Erythroblast (primary cell): ENCODE measurements at regions not wholly inside any gene's neighbourhood (a gene's known extent, or its start where the extent isn't known, plus 50 kb on each side); places are given as distances from the start of the nearest gene placed in this dataset.

Experiments
- DNase-seq, 2 experiments: peaks; one replicate each; lab custom pipeline; 2025; lab: John Stamatoyannopoulos, UW
- GATA1 ChIP-seq: IDR thresholded peaks from 2 replicates; pipeline ENCODE4 v1.6.1; 2011; ENCODE audit warnings: low read depth, mild to moderate bottlenecking, control low read depth, low read length, moderate library complexity
- POLR2A ChIP-seq: IDR thresholded peaks from 2 replicates; pipeline ENCODE4 v1.6.1; 2011; ENCODE audit warnings: mild to moderate bottlenecking, low read length

DNA sequence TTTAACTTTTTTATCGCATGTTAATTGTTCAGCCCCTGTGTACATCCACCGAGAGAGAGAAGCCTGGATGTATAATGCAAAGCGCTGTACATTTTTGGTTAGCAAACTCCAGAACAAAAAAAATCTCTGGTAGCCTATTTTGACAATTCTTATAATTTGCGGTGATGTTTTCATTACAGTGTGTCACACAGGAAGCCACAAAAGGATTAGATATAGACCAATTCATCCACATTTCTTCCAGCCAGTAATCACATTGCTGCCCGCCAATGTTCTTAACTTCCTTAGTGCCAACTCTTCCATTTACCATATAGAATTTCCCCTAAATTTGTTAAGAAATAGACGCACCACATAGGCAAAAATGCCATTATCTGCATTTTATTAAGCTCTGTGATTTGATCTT, 435.6 kb downstream of the EFNA5 start:
- DNase-seq: no peak
- TF ChIP-seq GATA1: no peak
- no peak for TF ChIP-seq POLR2A

DNA sequence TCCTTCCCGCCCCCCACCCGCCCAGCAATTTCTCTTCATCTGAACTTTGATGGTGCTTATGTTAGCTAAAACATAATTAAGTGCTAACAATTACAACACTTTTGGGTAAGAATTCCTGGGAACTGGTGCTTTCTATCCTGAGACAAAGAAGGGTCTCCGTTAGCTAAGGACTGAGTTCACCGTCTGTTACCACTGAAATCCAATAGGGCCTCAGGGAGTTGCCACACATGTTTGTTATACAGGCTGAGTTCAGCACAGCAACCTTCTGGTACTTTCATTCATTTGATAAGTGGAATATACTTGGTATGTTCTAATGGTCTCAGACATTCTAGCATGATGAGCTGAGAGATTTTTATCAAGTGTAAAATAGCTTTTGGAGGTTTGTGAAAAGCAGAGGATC, 437.9 kb downstream of the EFNA5 start:
- no peak for TF ChIP-seq GATA1
- no peak for TF ChIP-seq POLR2A
- no peak for DNase-seq

DNA sequence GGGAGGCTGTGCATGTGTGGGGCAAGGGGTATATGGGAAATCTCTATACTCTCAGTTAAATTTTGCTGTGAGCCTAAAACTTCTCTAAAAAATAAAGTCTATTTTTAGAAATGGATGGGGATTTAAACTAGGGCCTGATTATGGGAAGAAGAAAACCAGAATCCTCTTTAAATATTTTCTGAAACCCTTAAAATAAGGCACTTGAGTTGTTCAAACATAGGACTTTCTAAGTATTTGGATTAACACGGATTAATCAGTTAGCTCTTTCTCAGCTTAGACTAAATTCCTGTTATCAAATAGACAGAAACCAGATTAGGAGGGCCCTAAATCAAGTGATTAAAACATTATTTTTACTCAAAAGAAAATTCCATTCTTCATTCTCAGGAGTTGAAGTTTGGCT, 438.4 kb downstream of the EFNA5 start:
- no peak for DNase-seq
- no peak for TF ChIP-seq POLR2A
- no peak for TF ChIP-seq GATA1

DNA sequence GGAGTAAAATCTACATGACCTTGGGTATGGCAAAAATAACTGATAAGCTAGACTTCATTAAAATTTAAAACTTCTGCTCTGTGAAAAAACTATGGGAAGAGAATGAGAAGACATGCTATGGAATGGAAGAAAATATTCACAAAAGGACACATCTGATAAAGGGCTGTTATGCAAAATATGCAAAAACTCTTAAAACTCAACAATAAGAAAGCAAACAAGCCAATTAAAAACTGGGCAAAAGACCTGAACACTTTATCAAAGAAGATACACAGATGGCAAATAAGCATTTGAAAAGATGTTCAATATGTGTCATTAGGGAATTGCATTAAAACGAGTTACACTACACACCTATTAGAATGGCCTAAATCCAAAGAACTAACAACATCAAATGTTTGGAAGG, 439.5 kb downstream of the EFNA5 start:
- no peak for TF ChIP-seq POLR2A
- no peak for TF ChIP-seq GATA1
- DNase-seq: no peak

DNA sequence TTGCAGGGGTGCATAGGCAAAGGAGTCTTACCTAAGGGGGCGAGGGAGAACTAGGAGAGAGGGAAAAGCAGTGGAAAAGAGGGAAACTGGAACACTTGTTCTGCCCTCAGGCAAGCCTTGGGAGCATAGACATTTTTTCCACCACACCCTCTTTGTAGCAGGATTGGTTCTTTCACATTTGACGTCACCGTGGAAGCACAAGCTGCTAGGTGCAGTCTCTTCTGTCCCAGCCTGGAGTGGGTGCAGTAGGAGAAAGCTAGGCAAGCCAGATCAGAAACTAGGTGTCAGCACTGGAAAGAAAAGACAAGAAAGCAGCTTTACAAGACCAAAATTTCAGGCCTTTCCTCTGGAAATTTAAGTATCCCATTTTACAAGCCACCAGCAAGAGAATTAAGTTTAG, 440.4 kb downstream of the EFNA5 start:
- TF ChIP-seq GATA1: no peak
- no peak for TF ChIP-seq POLR2A
- no peak for DNase-seq

DNA sequence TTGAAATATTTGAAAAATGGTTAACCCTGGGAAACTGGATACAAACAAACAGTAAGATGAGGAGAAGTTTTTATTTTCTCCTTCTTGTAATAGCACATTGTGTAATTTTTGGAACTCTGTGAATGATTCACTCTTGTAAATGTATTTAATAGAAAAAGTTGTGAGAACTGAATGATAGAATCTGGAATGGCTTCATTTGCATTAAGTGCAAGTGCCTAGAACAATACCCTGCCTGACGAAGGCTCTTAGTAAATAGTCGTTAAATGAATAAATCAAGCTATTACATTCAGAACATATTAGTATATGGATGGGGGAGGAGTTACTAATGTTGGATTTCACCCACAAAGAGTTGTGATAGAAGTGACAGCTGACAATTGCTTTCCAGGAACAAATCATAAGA, 442.5 kb downstream of the EFNA5 start:
- DNase-seq: no peak
- TF ChIP-seq POLR2A (no peak), GATA1 (no peak)

DNA sequence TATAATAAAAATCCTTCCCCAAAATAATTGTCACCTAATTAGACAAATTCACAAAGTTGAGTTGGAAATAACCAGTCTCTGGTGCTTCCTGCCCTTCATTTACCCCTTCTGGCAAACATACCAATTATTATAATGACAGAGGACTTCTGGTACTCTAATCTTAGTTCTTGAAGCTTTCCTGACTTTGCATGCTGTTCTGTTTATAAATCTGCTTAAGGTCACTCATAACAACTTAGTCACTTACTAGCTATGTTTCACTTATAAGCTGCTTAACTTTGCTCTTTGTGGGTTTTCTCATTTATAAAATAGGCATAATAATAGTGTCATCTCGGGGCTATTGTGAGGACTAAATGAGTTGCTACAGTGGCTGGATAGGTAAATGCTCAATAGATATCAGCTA, 446.5 kb downstream of the EFNA5 start:
- TF ChIP-seq POLR2A (no peak), GATA1 (no peak)
- DNase-seq: no peak

DNA sequence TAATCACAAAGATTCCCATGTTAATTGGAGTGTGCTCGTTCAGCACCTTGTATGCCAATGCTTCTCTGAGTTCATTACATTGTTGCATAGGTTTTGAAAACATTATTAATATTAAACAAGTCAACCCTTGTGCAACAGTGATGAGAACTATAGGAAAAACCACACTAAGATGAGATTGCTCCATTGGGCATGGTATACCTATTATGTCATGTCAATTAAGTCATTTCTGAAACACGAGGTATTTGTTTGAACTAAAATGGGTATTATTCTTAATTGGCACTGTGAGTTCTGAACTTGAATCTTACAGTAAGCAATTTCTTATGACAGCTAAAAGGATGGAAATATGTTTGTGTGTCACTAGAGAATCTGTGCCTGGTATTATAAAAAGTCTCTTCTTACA, 447.7 kb downstream of the EFNA5 start:
- no peak for TF ChIP-seq POLR2A
- TF ChIP-seq GATA1: no peak
- DNase-seq: no peak

DNA sequence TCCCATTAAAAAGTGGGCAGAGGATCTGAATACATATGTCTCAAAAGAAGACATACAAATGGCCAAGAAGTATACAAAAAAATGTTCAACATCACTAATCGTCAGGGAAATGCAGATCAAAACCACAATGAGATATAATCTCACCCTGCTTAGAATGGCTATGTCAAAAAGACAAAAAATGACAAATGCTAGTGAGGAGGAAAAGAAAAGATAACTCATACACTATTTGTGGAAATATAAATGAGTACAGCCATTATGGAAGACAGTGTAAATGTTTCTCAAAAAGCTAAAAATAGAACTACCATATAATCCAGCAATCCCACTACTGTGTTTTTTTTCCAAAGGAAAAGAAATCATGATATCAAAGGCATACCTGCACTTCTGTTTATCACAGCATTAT, 450.7 kb downstream of the EFNA5 start:
- no peak for DNase-seq
- TF ChIP-seq GATA1 (no peak), POLR2A (no peak)

DNA sequence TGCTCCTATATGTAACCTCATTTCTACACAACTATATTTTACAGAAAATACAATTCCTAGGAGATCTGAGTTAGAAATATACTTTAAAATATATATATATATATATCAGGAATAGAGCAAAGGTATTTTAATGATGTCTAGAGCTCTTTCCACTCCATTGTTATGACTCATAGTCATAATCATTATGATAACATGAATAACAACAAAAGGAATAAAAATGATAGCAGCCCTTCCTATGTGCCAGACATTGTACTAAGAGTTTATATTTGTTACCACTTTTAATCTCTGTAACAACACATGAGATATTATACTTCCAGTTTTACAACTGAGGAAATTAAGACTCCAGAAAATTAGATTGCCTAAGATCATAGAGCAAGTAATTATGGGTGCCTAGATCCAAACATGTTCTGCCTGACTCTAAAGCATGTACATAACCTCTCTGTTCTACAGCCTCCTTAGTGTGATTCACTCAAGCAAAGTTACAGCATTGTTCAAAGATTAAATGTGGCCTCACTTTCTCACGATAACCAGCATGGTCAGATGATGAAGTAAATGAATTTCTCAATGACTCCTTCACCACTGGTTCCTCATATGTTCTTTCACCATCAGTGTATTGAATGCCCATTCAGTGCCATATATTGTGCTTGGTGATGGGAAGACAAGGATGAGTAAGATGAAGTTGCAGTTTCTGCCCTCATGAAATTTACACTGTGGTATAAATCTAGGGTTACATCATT, 452.1 kb downstream of the EFNA5 start:
- TF ChIP-seq POLR2A (no peak), GATA1 (no peak)
- no peak for DNase-seq

DNA sequence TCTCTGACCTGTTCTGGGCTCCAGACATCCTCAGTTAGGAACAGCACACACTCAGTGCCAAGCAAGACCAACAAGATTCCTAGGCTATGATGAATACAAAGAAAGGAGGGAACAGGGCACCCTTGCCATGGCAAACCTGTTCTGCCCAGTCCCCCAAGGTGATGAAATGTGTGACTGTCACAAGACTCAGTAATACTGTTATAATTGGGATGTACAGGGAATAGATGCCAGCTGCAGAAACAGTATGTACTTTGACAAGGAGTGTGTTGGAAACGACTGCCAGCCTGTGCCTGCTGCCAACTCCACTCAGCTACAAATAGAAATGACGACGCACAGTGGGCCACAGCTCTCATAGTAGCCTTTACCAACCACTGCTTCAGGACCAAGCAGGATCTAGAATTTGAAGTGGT, 453.0 kb downstream of the EFNA5 start:
- no peak for DNase-seq
- TF ChIP-seq POLR2A: no peak
- TF ChIP-seq GATA1: no peak

DNA sequence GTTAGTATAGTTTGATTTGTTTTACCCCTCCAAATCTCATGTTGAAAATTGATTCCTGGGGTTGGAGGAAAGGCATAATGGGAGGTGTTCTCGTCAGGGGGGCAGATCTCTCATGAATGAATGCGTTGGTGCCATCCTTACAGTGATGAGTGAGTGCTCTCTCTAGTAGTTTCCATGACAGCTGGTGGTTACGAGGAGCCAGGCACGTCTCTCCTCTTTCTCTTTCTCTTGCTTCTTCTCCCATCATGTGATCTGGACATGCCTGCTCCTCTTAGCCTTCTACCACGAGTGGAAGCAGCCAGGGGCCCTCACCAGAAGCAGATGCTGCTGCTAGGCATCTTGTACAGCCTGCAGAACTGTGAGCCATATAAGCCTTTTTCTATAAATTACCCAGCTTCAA, 454.1 kb downstream of the EFNA5 start:
- TF ChIP-seq GATA1: no peak
- no peak for TF ChIP-seq POLR2A
- DNase-seq: no peak

DNA sequence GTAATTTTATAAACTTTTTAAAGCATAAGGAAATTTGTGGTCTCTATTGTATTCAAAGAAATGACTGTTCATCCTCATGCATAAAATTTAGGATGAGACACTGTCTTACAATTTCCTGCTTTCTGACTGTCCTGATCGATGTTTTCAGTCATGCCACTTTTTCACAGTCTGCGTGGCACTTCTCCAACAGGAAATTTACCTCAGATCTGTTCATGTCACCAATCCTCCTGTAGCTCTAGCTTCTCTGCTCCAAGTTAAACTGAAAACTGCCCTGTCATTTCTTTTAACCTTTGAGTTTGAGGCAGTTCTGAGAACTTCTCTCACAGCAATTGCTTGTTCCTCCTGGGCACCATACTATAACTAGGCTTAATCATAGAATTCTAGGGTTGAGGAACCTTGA, 455.1 kb downstream of the EFNA5 start:
- TF ChIP-seq GATA1 (no peak), POLR2A (no peak)
- DNase-seq: no peak

DNA sequence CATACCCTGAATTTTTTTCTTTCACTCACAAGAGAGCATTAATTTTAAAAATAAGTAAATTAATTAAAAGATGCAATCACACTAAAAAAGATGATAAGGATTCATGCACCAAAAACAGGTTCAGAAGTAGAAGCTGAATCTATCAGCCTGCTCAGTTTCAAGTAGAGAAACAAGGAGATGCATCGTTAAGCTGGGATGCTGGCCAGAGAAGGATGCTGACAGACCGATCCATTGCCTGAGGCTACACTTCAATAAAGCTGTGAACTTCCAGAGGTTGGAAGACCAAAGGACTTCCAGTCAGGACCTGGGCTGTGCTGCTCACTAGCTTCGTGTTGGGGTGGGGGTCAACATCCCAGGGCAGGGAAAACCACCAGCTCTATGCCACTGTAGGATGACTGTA, 457.7 kb downstream of the EFNA5 start:
- DNase-seq: no peak
- TF ChIP-seq POLR2A (no peak), GATA1 (no peak)

DNA sequence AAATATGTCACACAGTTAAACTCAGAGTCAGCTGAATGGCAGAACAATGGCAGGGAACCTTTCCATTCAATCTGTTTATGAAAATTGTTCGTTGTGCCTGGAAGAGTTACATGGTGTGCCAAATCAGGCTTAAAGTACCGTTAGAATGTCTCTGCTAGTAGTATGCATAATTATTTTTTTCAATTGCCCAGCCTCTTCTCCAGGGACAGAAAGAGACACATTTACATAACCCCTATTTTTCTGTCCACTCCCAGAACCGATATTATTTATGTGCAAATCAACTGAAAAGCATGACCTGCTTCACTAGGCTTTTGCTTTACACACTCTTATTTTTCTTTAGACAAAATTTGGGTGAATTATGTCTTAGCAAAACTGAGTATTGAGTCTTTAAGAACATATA, 459.1 kb downstream of the EFNA5 start:
- TF ChIP-seq POLR2A: no peak
- TF ChIP-seq GATA1: no peak

DNA sequence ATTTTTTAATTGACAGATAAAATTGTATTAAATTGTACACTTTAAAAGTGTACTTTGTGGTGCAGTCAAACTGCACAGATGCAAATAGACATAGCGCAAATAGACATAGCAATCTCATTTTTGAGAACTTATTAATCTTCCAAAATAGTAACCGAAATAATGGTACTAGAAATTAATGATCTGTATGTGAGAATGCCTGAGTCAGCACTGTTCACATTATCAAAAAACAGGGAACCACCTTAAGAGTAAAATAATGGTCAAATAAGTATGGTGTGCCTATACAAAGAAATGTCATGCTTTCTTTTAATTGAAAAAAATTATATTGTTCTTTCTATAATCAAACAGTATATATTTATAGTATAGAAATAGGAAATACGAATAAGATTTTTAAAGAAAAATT, 461.9 kb downstream of the EFNA5 start:
- DNase-seq: no peak
- TF ChIP-seq POLR2A: no peak
- no peak for TF ChIP-seq GATA1

More for the DNA sequence above, 459.1 kb downstream of the EFNA5 start:
- DNase-seq: no peak
